ENCODE measurements at regions not wholly inside any gene's neighbourhood (a gene's known extent, or its start where the extent isn't known, plus 50 kb on each side); places are given as distances from the start of the nearest gene placed in this dataset.

GRCh38 chr1:229031481-229032341, 239.2 kb upstream of the RAB4A start:
- Histone ChIP-seq H3K27me3 (no peaks in the 10 kb centered on the region), H3K36me3 (no peaks in the 10 kb centered on the region), H3K27ac (no peak overlapping the region), H3K4me1 (peaks cover 0 to 8% of the 10 kb centered on the region in 2 donors), H3K4me3 (no peak overlapping the region), H3K9me3 (no peaks in the 10 kb centered on the region)
- TF ChIP-seq POLR2A (IDR thresholded peaks at IDR 0.05) (no peak), CTCF (IDR thresholded peaks at IDR 0.05 in 4 of 5, conservative IDR thresholded peaks at IDR 0.05 in 1 of 5) (no peak)
- intact Hi-C loops (cut with DNase I; ENCODE audit: low total_unique reads): no loop called here
- DNase-seq: no peak
- no peak for ATAC-seq
- in situ Hi-C loops (cut with MboI; ENCODE audit: low sequenced_read_pairs in 4 of 4): no loop called here

GRCh38 chr1:229032375-229032774, 238.5 kb upstream of the RAB4A start:
- no peaks in the 10 kb centered on the region for H3K9me3 ChIP-seq
- DNase-seq (no peak), ATAC-seq (no peak)
- H3K36me3 ChIP-seq: no peaks in the 10 kb centered on the region
- H3K4me1 ChIP-seq: peaks cover 0 to 8% of the 10 kb centered on the region in 2 donors
- in situ Hi-C loops (cut with MboI; ENCODE audit: low sequenced_read_pairs in 4 of 4) (no loop called here), intact Hi-C loops (cut with DNase I; ENCODE audit: low total_unique reads) (no loop called here)
- no peak for TF ChIP-seq POLR2A (IDR thresholded peaks at IDR 0.05)
- TF ChIP-seq CTCF (IDR thresholded peaks at IDR 0.05 in 4 of 5, conservative IDR thresholded peaks at IDR 0.05 in 1 of 5): no peak
- H3K27ac ChIP-seq: no peak overlapping the region
- H3K27me3 ChIP-seq: no peaks in the 10 kb centered on the region
- H3K4me3 ChIP-seq: no peak overlapping the region

GRCh38 chr1:229033480-229033879, 237.4 kb upstream of the RAB4A start:
- TF ChIP-seq CTCF (IDR thresholded peaks at IDR 0.05 in 4 of 5, conservative IDR thresholded peaks at IDR 0.05 in 1 of 5) (no peak), POLR2A (IDR thresholded peaks at IDR 0.05) (no peak)
- DNase-seq: no peak
- no peak for ATAC-seq
- in situ Hi-C loops (cut with MboI; ENCODE audit: low sequenced_read_pairs in 4 of 4) (no loop called here), intact Hi-C loops (cut with DNase I; ENCODE audit: low total_unique reads) (no loop called here)
- peaks cover 0 to 8% of the 10 kb centered on the region in 2 donors for H3K4me1 ChIP-seq
- no peak overlapping the region for H3K27ac ChIP-seq
- H3K27me3 ChIP-seq: peaks cover 0 to 2% (median 0%) of the 10 kb centered on the region in 3 donors
- no peak overlapping the region for H3K4me3 ChIP-seq
- no peaks in the 10 kb centered on the region for H3K9me3 ChIP-seq
- H3K36me3 ChIP-seq: no peaks in the 10 kb centered on the region

- H3K27ac ChIP-seq: no peak overlapping the region
- no peaks in the 10 kb centered on the region for H3K36me3 ChIP-seq
- no peak overlapping the region for H3K4me3 ChIP-seq
- in situ Hi-C loops (cut with MboI; ENCODE audit: low sequenced_read_pairs in 4 of 4): no loop called here
- no peak for TF ChIP-seq CTCF (IDR thresholded peaks at IDR 0.05 in 4 of 5, conservative IDR thresholded peaks at IDR 0.05 in 1 of 5)
- no peak for TF ChIP-seq POLR2A (IDR thresholded peaks at IDR 0.05)
- intact Hi-C loops (cut with DNase I; ENCODE audit: low total_unique reads): no loop called here
- DNase-seq: no peak
- H3K9me3 ChIP-seq: no peaks in the 10 kb centered on the region
- no peak for ATAC-seq
- H3K4me1 ChIP-seq: peaks cover 0 to 7% of the 10 kb centered on the region in 2 donors
- peaks cover 0 to 2% (median 0%) of the 10 kb centered on the region in 3 donors for H3K27me3 ChIP-seq
These were observed 236.6 kb upstream of the RAB4A start for GRCh38 chr1:229034342-229034741.

Measured in gastrocnemius medialis (tissue), 4 donors.